ENCODE measurements at regions not wholly inside any gene's neighbourhood (a gene's known extent, or its start where the extent isn't known, plus 50 kb on each side); places are given as distances from the start of the nearest gene placed in this dataset.

- no peaks in the 10 kb centered on the region for H3K9me3 ChIP-seq
- ATAC-seq: no peak
- TF ChIP-seq CTCF (IDR thresholded peaks at IDR 0.05 in 4 of 5, conservative IDR thresholded peaks at IDR 0.05 in 1 of 5) (no peak), POLR2A (IDR thresholded peaks at IDR 0.05) (no peak)
- H3K27me3 ChIP-seq: peaks cover 0 to 5% (median 4%) of the 10 kb centered on the region in 3 donors
- no peaks in the 10 kb centered on the region for H3K36me3 ChIP-seq
- intact Hi-C loops (cut with DNase I; ENCODE audit: low total_unique reads) (no loop called here), in situ Hi-C loops (cut with MboI; ENCODE audit: low sequenced_read_pairs in 4 of 4) (no loop called here)
- no peaks in the 10 kb centered on the region for H3K4me1 ChIP-seq
- H3K4me3 ChIP-seq: no peak overlapping the region
- H3K27ac ChIP-seq: no peak overlapping the region
- DNase-seq: no peak
These were observed 147.9 kb upstream of the TBCA start for GRCh38 chr5:77924081-77924480.

- no peak overlapping the region for H3K27ac ChIP-seq
- no peak for ATAC-seq
- H3K4me1 ChIP-seq: no peaks in the 10 kb centered on the region
- in situ Hi-C loops (cut with MboI; ENCODE audit: low sequenced_read_pairs in 4 of 4) (no loop called here), intact Hi-C loops (cut with DNase I; ENCODE audit: low total_unique reads) (no loop called here)
- peaks cover 0 to 5% (median 4%) of the 10 kb centered on the region in 3 donors for H3K27me3 ChIP-seq
- no peak for TF ChIP-seq CTCF (IDR thresholded peaks at IDR 0.05 in 4 of 5, conservative IDR thresholded peaks at IDR 0.05 in 1 of 5)
- TF ChIP-seq POLR2A (IDR thresholded peaks at IDR 0.05): no peak
- no peaks in the 10 kb centered on the region for H3K9me3 ChIP-seq
- no peak for DNase-seq
- H3K36me3 ChIP-seq: no peaks in the 10 kb centered on the region
- H3K4me3 ChIP-seq: no peak overlapping the region
These were observed 147.5 kb upstream of the TBCA start for GRCh38 chr5:77923666-77924065.

- peaks cover 0 to 5% (median 4%) of the 10 kb centered on the region in 3 donors for H3K27me3 ChIP-seq
- in situ Hi-C loops (cut with MboI; ENCODE audit: low sequenced_read_pairs in 4 of 4): no loop called here
- no peak for TF ChIP-seq CTCF (IDR thresholded peaks at IDR 0.05 in 4 of 5, conservative IDR thresholded peaks at IDR 0.05 in 1 of 5)
- no peak for TF ChIP-seq POLR2A (IDR thresholded peaks at IDR 0.05)
- no peak overlapping the region for H3K4me3 ChIP-seq
- H3K4me1 ChIP-seq: no peaks in the 10 kb centered on the region
- H3K9me3 ChIP-seq: no peaks in the 10 kb centered on the region
- no peak overlapping the region for H3K27ac ChIP-seq
- ATAC-seq (no peak), DNase-seq (no peak)
- H3K36me3 ChIP-seq: no peaks in the 10 kb centered on the region
- intact Hi-C loops (cut with DNase I; ENCODE audit: low total_unique reads): no loop called here
These were observed 145.1 kb upstream of the TBCA start for GRCh38 chr5:77921094-77921768.

DNA sequence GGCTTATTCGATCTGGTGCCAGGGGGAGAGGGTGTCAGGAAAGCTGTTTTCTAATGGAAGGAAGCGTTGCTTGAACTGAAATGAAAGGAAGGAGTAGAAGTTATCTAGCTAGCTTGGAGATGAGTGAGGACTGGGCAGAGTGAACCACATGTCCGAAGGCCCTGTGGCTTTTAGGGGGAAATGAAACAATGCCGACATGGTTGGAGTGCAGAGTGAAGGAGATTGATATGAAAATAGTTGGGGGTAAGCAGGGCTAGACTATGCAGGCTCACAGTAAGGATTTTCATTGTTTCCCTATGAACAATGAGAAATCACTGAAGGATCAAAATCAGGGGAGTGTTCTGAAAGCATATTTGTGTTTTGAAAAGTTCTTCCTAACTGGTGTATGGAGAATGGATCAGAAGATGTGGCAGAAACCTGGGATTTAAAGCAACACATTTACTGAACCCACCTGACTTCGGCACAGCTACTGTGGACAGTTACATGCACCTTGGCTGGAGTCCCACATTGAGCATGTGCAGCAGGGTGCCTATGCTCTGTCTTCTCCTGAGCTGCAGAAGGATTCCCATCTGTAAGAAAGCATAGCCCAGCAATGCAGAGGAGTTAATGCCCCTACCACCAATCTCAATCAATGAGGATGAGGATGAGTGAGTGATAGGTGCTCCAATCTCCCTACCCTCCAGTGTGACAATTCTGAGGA is 144.4 kb upstream of the TBCA start:
- Histone ChIP-seq H3K9me3 (no peaks in the 10 kb centered on the region), H3K4me3 (no peak overlapping the region), H3K36me3 (no peaks in the 10 kb centered on the region), H3K27ac (no peak overlapping the region), H3K4me1 (no peaks in the 10 kb centered on the region), H3K27me3 (peaks cover 0 to 2% (median 0%) of the 10 kb centered on the region in 3 donors)
- no peak for TF ChIP-seq CTCF (IDR thresholded peaks at IDR 0.05 in 4 of 5, conservative IDR thresholded peaks at IDR 0.05 in 1 of 5)
- in situ Hi-C loops (cut with MboI; ENCODE audit: low sequenced_read_pairs in 4 of 4): no loop called here
- intact Hi-C loops (cut with DNase I; ENCODE audit: low total_unique reads): no loop called here
- no peak for ATAC-seq
- DNase-seq: no peak
